Suprapubic skin (tissue), 4 donors: ENCODE measurements at regions not wholly inside any gene's neighbourhood (a gene's known extent, or its start where the extent isn't known, plus 50 kb on each side); places are given as distances from the start of the nearest gene placed in this dataset.

Source experiments
- CTCF ChIP-seq, 2 donors: fragments of 200-600 bp in 1 of 2; fragments of 450-650 bp in 1 of 2; sonication (generic) in 1 of 2; IDR thresholded peaks; one replicate each; pipeline ENCODE4 v1.5.1; 2016 to 2019; ENCODE audit warnings: antibody characterized with exemption in 2 of 2, mild to moderate bottlenecking in 1 of 2, moderate library complexity in 1 of 2
- EP300 ChIP-seq: sonication (generic); formaldehyde crosslinking; IDR thresholded peaks from one replicate; pipeline ENCODE4 v1.6.1; 2017; ENCODE audit warnings: antibody characterized with exemption
- POLR2A ChIP-seq, 2 donors: fragments of 450-650 bp; IDR thresholded peaks; one replicate each; pipeline ENCODE4 v1.6.1; 2017; ENCODE audit warnings: antibody characterized with exemption in 2 of 2, mild to moderate bottlenecking in 2 of 2, moderate library complexity in 2 of 2
- POLR2AphosphoS5 ChIP-seq, 3 donors: sonication (generic); formaldehyde crosslinking; IDR thresholded peaks; one replicate each; pipeline ENCODE4 v1.6.1; 2017; ENCODE audit warnings: antibody characterized with exemption in 3 of 3

GRCh38 chr5:17330386-17330785 is 113.0 kb downstream of the BASP1 start:
- TF ChIP-seq POLR2A (IDR thresholded peaks at IDR 0.05) (no peak), CTCF (IDR thresholded peaks at IDR 0.05) (no peak), POLR2AphosphoS5 (IDR thresholded peaks at IDR 0.05) (no peak), EP300 (no peak)
